ENCODE measurements at regions not wholly inside any gene's neighbourhood (a gene's known extent, or its start where the extent isn't known, plus 50 kb on each side); places are given as distances from the start of the nearest gene placed in this dataset.

DNA sequence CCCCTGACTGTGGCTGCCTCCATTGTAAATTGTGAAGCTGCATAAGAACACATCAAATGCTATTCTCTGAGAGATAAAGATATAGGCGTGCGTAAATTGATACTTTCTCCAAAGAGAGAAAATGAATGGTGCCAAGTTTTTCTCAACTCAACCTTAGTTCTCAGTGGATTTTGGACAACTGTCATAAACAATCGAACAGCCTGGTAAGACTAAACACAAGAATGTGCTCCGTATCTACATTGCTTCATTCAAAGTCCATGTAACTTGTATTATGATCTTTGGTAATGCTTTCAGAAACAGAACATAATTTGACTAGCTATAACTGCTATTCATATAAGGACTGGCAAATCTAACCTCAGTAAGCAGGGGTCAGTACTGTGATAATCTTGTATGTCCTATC is 429.1 kb downstream of the SEMA3D start:
- no peak overlapping the region for H2AFZ ChIP-seq (ENCODE audit: low read depth)
- H3K9me3 ChIP-seq = no peaks in the 10 kb centered on the region
- H3K27ac ChIP-seq (ENCODE audit: low read depth in 2 of 2, low read length in 1 of 2) = no peak overlapping the region
- no peaks in the 10 kb centered on the region for H4K20me1 ChIP-seq (ENCODE audit: insufficient read depth)
- TF ChIP-seq TEAD4 (IDR thresholded peaks at IDR 0.05; ENCODE audit: borderline replicate concordance, insufficient read depth) (no peak), YY1 (IDR thresholded peaks at IDR 0.05; ENCODE audit: low read depth) (no peak), SIN3A (IDR thresholded peaks at IDR 0.05; ENCODE audit: borderline replicate concordance, low read depth, low read length) (no peak)
- TF ChIP-seq, protein P1, sequence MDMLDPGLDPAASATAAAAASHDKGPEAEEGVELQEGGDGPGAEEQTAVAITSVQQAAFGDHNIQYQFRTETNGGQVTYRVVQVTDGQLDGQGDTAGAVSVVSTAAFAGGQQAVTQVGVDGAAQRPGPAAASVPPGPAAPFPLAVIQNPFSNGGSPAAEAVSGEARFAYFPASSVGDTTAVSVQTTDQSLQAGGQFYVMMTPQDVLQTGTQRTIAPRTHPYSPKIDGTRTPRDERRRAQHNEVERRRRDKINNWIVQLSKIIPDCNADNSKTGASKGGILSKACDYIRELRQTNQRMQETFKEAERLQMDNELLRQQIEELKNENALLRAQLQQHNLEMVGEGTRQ (IDR thresholded peaks at IDR 0.05; ENCODE audit: borderline replicate concordance, low read depth, low read length) = no peak
- no peaks in the 10 kb centered on the region for H3F3A ChIP-seq (replicated peaks; ENCODE audit: insufficient read depth)
- no peaks in the 10 kb centered on the region for H3K9me2 ChIP-seq
- H3K36me3 ChIP-seq (replicated peaks in 1 of 2; ENCODE audit: control insufficient read depth in 1 of 2, insufficient read depth in 2 of 2, low read length in 1 of 2) = no peaks in the 10 kb centered on the region
- H3K27me3 ChIP-seq (ENCODE audit: insufficient read depth) = no peaks in the 10 kb centered on the region
- DNase-seq = no peak
- H3K4me3 ChIP-seq (ENCODE audit: low read depth in 2 of 2, low read length in 1 of 2) = no peak overlapping the region
- WGBS (ENCODE audit: low lambda C conversion rate) = 89% methylated on average over 4 of the region's 4 CpGs
- CTCF ChIA-PET = no interaction called here
- POLR2A ChIA-PET = no interaction called here
- no peak overlapping the region for H3K9ac ChIP-seq
- H3K4me2 ChIP-seq = no peak overlapping the region
- H3K79me2 ChIP-seq (ENCODE audit: insufficient read depth) = no peaks in the 10 kb centered on the region
- no peaks in the 10 kb centered on the region for H3K4me1 ChIP-seq (ENCODE audit: control insufficient read depth in 1 of 2, insufficient read depth in 2 of 2, low read depth in 1 of 2, low read length in 1 of 2)

DNA sequence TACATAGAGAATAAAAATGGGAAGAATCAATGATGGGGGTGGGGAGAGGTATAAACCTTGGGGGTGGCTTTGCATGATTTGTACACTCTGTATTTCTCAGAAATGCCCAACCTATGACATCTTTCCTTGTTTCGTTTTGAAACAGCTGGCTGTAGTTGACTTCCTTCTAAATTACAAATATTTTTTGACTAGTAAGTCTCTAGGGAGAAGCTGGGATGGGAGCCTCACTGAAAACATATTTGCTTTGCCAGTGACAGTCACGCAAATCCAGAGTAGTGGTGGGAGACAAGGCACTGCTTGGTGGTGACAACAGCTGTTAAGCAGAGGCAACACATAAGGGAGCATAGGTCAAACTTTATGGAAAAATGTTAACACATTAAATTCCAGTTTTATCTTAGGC is 440.5 kb downstream of the SEMA3D start:
- H3K4me2 ChIP-seq = no peak overlapping the region

More for the DNA sequence above, 440.5 kb downstream of the SEMA3D start:
- 71% methylated on average over 2 of the region's 2 CpGs for WGBS (ENCODE audit: low lambda C conversion rate)
- ChIA-PET POLR2A (no interaction called here), CTCF (no interaction called here)
- H3K4me3 ChIP-seq (ENCODE audit: low read depth in 2 of 2, low read length in 1 of 2) = no peak overlapping the region
- H3K4me1 ChIP-seq (ENCODE audit: control insufficient read depth in 1 of 2, insufficient read depth in 2 of 2, low read depth in 1 of 2, low read length in 1 of 2) = peaks cover 0 to 2% of the 10 kb centered on the region in 2 experiments; a peak in 2 of 4 replicates
- H2AFZ ChIP-seq (ENCODE audit: low read depth) = no peak overlapping the region
- H3K79me2 ChIP-seq (ENCODE audit: insufficient read depth) = no peaks in the 10 kb centered on the region
- no peaks in the 10 kb centered on the region for H3K9me2 ChIP-seq
- no peak overlapping the region for H3K27ac ChIP-seq (ENCODE audit: low read depth in 2 of 2, low read length in 1 of 2)
- H4K20me1 ChIP-seq (ENCODE audit: insufficient read depth) = no peaks in the 10 kb centered on the region
- no peaks in the 10 kb centered on the region for H3K27me3 ChIP-seq (ENCODE audit: insufficient read depth)
- no peaks in the 10 kb centered on the region for H3F3A ChIP-seq (replicated peaks; ENCODE audit: insufficient read depth)
- peak; percentile 8 for DNase-seq
- no peaks in the 10 kb centered on the region for H3K36me3 ChIP-seq (replicated peaks in 1 of 2; ENCODE audit: control insufficient read depth in 1 of 2, insufficient read depth in 2 of 2, low read length in 1 of 2)
- no peak overlapping the region for H3K9ac ChIP-seq
- no peaks in the 10 kb centered on the region for H3K9me3 ChIP-seq
- TF ChIP-seq NFIC (IDR thresholded peaks at IDR 0.05; ENCODE audit: borderline replicate concordance) (no peak), TCF12 (IDR thresholded peaks at IDR 0.05) (no peak), SMC3 (IDR thresholded peaks at IDR 0.05; ENCODE audit: low read depth, low read length) (no peak), GABPA (IDR thresholded peaks at IDR 0.05; ENCODE audit: low read depth) (no peak), NRF1 (IDR thresholded peaks at IDR 0.05; ENCODE audit: low read depth, low read length) (no peak), EP300 (IDR thresholded peaks at IDR 0.05; ENCODE audit: borderline replicate concordance in 1 of 2, low read depth in 1 of 2, low read length in 1 of 2) (no peak), MXI1 (IDR thresholded peaks at IDR 0.05; ENCODE audit: low read depth, low read length) (no peak), YY1 (IDR thresholded peaks at IDR 0.05; ENCODE audit: low read depth) (no peak), GATA2 (CRISPR knock-in tag; IDR thresholded peaks at IDR 0.05) (no peak), MEF2A (IDR thresholded peaks at IDR 0.05; ENCODE audit: borderline replicate concordance, low read depth) (no peak)
- TF ChIP-seq, protein P2, sequence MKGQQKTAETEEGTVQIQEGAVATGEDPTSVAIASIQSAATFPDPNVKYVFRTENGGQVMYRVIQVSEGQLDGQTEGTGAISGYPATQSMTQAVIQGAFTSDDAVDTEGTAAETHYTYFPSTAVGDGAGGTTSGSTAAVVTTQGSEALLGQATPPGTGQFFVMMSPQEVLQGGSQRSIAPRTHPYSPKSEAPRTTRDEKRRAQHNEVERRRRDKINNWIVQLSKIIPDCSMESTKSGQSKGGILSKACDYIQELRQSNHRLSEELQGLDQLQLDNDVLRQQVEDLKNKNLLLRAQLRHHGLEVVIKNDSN (IDR thresholded peaks at IDR 0.05; ENCODE audit: borderline replicate concordance, low read depth) = no peak
- TF ChIP-seq, protein P3, sequence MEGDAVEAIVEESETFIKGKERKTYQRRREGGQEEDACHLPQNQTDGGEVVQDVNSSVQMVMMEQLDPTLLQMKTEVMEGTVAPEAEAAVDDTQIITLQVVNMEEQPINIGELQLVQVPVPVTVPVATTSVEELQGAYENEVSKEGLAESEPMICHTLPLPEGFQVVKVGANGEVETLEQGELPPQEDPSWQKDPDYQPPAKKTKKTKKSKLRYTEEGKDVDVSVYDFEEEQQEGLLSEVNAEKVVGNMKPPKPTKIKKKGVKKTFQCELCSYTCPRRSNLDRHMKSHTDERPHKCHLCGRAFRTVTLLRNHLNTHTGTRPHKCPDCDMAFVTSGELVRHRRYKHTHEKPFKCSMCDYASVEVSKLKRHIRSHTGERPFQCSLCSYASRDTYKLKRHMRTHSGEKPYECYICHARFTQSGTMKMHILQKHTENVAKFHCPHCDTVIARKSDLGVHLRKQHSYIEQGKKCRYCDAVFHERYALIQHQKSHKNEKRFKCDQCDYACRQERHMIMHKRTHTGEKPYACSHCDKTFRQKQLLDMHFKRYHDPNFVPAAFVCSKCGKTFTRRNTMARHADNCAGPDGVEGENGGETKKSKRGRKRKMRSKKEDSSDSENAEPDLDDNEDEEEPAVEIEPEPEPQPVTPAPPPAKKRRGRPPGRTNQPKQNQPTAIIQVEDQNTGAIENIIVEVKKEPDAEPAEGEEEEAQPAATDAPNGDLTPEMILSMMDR (IDR thresholded peaks at IDR 0.05) = no peak
- TF ChIP-seq, protein P4, sequence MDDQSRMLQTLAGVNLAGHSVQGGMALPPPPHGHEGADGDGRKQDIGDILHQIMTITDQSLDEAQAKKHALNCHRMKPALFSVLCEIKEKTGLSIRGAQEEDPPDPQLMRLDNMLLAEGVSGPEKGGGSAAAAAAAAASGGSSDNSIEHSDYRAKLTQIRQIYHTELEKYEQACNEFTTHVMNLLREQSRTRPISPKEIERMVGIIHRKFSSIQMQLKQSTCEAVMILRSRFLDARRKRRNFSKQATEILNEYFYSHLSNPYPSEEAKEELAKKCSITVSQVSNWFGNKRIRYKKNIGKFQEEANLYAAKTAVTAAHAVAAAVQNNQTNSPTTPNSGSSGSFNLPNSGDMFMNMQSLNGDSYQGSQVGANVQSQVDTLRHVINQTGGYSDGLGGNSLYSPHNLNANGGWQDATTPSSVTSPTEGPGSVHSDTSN (IDR thresholded peaks at IDR 0.05) = no peak
- TF ChIP-seq, protein P5, sequence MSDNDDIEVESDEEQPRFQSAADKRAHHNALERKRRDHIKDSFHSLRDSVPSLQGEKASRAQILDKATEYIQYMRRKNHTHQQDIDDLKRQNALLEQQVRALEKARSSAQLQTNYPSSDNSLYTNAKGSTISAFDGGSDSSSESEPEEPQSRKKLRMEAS (IDR thresholded peaks at IDR 0.05; ENCODE audit: low read depth) = no peak
